ENCODE measurements at regions not wholly inside any gene's neighbourhood (a gene's known extent, or its start where the extent isn't known, plus 50 kb on each side); places are given as distances from the start of the nearest gene placed in this dataset.
A peak's percentile ranks its signal among the peaks of the same experiment; 100 is the strongest.

- Histone ChIP-seq H3K4me1 (no peaks in the 10 kb centered on the region), H3K27me3 (no peaks in the 10 kb centered on the region), H3K9me3 (no peaks in the 10 kb centered on the region), H3K4me3 (no peak overlapping the region), H3K36me3 (no peaks in the 10 kb centered on the region), H3K27ac (no peak overlapping the region)
- DNase-seq (ENCODE audit: low spot score in 2 of 2), result no peak
- TF ChIP-seq, protein P1, sequence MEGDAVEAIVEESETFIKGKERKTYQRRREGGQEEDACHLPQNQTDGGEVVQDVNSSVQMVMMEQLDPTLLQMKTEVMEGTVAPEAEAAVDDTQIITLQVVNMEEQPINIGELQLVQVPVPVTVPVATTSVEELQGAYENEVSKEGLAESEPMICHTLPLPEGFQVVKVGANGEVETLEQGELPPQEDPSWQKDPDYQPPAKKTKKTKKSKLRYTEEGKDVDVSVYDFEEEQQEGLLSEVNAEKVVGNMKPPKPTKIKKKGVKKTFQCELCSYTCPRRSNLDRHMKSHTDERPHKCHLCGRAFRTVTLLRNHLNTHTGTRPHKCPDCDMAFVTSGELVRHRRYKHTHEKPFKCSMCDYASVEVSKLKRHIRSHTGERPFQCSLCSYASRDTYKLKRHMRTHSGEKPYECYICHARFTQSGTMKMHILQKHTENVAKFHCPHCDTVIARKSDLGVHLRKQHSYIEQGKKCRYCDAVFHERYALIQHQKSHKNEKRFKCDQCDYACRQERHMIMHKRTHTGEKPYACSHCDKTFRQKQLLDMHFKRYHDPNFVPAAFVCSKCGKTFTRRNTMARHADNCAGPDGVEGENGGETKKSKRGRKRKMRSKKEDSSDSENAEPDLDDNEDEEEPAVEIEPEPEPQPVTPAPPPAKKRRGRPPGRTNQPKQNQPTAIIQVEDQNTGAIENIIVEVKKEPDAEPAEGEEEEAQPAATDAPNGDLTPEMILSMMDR (IDR thresholded peaks at IDR 0.05), result no peak
- intact Hi-C loops (cut with DNase I), result no loop called here
Observed at GRCh38 chr14:25136811-25137210, 86.9 kb upstream of the STXBP6 start.

DNA sequence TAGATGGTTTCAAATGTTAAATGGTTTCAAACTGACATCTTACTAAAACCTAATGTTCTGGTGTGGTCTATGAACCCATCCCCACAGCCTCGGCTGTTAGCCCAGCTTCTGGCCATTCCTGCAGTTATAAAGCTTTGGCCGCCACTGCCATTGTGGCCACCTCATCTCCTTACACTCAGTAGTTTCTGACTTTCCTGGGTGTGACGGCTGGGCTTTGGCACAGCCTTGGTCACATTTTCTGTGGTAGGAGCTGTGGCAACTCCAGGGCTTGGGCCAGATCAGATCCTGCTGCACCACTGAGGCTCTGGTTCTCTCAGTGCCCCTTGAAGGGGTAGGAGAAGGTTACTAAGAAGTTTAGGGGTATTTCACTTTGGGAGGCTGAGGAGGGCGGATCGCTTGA, 84.2 kb upstream of the STXBP6 start:
- Histone ChIP-seq H3K4me1 (no peaks in the 10 kb centered on the region), H3K4me3 (no peak overlapping the region), H3K36me3 (no peaks in the 10 kb centered on the region), H3K9me3 (no peaks in the 10 kb centered on the region), H3K27me3 (no peaks in the 10 kb centered on the region), H3K27ac (no peak overlapping the region)
- DNase-seq (ENCODE audit: low spot score in 2 of 2), result no peak
- TF ChIP-seq, protein P1 (IDR thresholded peaks at IDR 0.05), result no peak
- intact Hi-C loops (cut with DNase I), result loop anchor here (5.0 kb wide), 2 partner anchors 82 to 327 kb away; partner anchors contain the start of gene STXBP6

DNA sequence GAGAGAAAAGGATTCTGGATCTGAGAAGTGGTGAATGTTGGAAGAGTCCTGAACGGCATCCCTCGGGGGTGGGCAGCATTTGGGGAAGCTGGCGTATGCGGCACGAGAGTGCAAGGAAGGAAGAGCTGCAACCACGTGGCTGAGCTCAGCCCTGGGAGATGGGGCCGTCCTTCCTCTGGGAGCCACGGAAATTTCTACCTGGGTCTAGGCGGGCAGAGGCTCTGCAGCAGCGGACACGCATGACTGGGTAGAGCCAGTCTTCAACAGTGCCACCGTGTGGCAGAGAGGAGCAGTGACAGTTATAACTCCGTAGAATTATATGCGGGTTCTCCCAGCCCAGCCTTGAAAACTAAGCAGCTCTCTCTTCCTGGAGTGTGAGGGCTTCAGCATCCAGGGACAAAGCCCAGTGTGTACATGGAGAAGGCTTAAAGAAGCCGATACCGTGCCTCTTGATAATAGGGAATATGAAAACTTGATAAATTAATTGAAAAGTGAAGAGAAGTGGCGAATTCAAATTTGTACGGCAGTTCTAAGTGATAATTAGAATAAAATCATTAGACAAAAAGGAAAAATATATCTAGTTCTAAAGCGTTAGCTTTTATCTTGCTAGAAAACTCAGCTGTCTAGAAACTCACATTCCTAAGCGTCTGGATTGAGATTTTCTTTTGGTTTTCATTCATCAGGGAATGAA, 82.9 kb upstream of the STXBP6 start:
- no peak overlapping the region for H3K4me3 ChIP-seq

DNA sequence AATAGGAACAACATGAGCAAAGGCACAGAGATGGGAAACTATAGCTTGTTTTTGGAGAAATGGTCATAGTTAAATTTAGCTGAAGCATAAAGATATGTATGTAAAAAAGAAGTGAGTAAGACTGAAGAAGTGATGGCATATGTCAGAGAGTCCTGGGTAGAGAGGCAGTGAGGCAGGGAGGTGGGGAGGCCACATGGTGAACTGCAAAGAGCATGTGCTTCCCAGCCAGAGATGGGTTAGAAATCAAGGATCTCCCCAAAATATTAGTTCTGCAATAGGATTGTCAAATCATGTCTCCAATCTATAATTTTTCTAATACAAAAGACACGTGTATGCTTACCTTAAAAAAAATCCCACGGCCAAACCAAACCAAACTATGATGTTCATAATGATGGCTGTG, 82.1 kb upstream of the STXBP6 start:
- no peaks in the 10 kb centered on the region for H3K27me3 ChIP-seq
- DNase-seq (ENCODE audit: low spot score in 2 of 2), result no peak
- H3K4me3 ChIP-seq, result no peak overlapping the region
- H3K4me1 ChIP-seq, result no peaks in the 10 kb centered on the region
- TF ChIP-seq, protein P1 (IDR thresholded peaks at IDR 0.05), result no peak
- intact Hi-C loops (cut with DNase I), result loop anchor here (5.0 kb wide), 2 partner anchors 80 to 325 kb away; partner anchors contain the start of gene STXBP6
- no peaks in the 10 kb centered on the region for H3K9me3 ChIP-seq
- H3K36me3 ChIP-seq, result no peaks in the 10 kb centered on the region
- no peak overlapping the region for H3K27ac ChIP-seq

More for the DNA sequence above, 82.9 kb upstream of the STXBP6 start:
- TF ChIP-seq, protein P1 (IDR thresholded peaks at IDR 0.05), result peak; percentile 46 to 83 (median 72)
- intact Hi-C loops (cut with DNase I), result loop anchor here (5.0 kb wide), 2 partner anchors 81 to 326 kb away; partner anchors contain the start of gene STXBP6
- H3K9me3 ChIP-seq, result no peaks in the 10 kb centered on the region
- H3K27me3 ChIP-seq, result no peaks in the 10 kb centered on the region
- no peaks in the 10 kb centered on the region for H3K4me1 ChIP-seq
- H3K27ac ChIP-seq, result no peak overlapping the region
- H3K36me3 ChIP-seq, result no peaks in the 10 kb centered on the region
- DNase-seq (ENCODE audit: low spot score in 2 of 2), result peak in 1 of 2 donors; percentile 67

DNA sequence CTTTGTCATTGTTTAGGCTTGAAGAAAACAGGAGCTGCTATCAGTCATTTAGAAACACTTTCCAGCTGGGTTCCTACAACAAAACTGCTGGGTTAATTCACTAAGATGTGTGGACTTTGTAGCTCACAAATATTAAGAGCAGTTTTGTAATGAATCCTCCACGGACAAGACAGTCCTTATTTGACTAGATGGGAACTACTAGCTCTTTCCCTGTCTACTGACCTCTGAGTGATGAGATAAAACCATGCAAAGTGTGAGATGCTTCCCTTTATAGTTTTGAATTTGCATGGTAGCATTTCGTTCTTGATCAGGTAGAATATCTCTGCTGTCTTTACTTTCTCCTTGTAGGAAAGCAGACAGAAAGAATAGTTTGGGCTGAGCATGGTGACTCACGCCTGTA, 72.9 kb upstream of the STXBP6 start:
- H3K9me3 ChIP-seq, result no peaks in the 10 kb centered on the region
- no peak overlapping the region for H3K4me3 ChIP-seq
- no peaks in the 10 kb centered on the region for H3K4me1 ChIP-seq
- no peaks in the 10 kb centered on the region for H3K36me3 ChIP-seq
- TF ChIP-seq, protein P1 (IDR thresholded peaks at IDR 0.05), result no peak
- H3K27ac ChIP-seq, result no peak overlapping the region
- intact Hi-C loops (cut with DNase I), result no loop called here
- DNase-seq (ENCODE audit: low spot score in 2 of 2), result no peak
- H3K27me3 ChIP-seq, result no peaks in the 10 kb centered on the region

Measured in ascending aorta (tissue), 2 donors.